ENCODE measurements at regions not wholly inside any gene's neighbourhood (a gene's known extent, or its start where the extent isn't known, plus 50 kb on each side); places are given as distances from the start of the nearest gene placed in this dataset.

- no peak for DNase-seq
Measured at GRCh38 chr2:15701991-15702390, 110.3 kb downstream of the DDX1 start.

GRCh38 chr2:15702452-15702851 lies 110.8 kb downstream of the DDX1 start:
- no peak for DNase-seq

GRCh38 chr2:15703365-15703869 lies 111.7 kb downstream of the DDX1 start:
- DNase-seq: no peak

- no peak for DNase-seq
Measured at GRCh38 chr2:15704086-15704787, 112.6 kb downstream of the DDX1 start.

GRCh38 chr2:15704788-15705115 lies 113.1 kb downstream of the DDX1 start:
- no peak for DNase-seq

- no peak for DNase-seq
Measured at GRCh38 chr2:15705310-15705709, 113.6 kb downstream of the DDX1 start.

- DNase-seq: no peak
Measured at GRCh38 chr2:15705839-15706386, 114.2 kb downstream of the DDX1 start.

- DNase-seq: no peak
Measured at GRCh38 chr2:15706424-15706823, 114.8 kb downstream of the DDX1 start.

- DNase-seq: no peak
Measured at GRCh38 chr2:15706986-15707632, 115.4 kb downstream of the DDX1 start.

- no peak for DNase-seq
Measured at GRCh38 chr2:15708161-15708560, 116.5 kb downstream of the DDX1 start.

- no peak for DNase-seq
Measured at GRCh38 chr2:15708865-15709820, 117.5 kb downstream of the DDX1 start.

- DNase-seq: no peak
Measured at GRCh38 chr2:15711126-15711860, 119.6 kb downstream of the DDX1 start.

- no peak for DNase-seq
Measured at GRCh38 chr2:15712551-15713342, 121.1 kb downstream of the DDX1 start.

- no peak for DNase-seq
Measured at GRCh38 chr2:15713475-15713874, 121.8 kb downstream of the DDX1 start.

GRCh38 chr2:15714002-15714401 lies 122.3 kb downstream of the DDX1 start:
- DNase-seq: no peak

GRCh38 chr2:15714609-15715008 lies 122.9 kb downstream of the DDX1 start:
- DNase-seq: no peak

GRCh38 chr2:15715596-15715995 lies 123.9 kb downstream of the DDX1 start:
- no peak for DNase-seq

- DNase-seq: no peak
Measured at GRCh38 chr2:15718103-15718943, 126.7 kb downstream of the DDX1 start.

GRCh38 chr2:15718944-15719323 lies 127.3 kb downstream of the DDX1 start:
- DNase-seq: no peak

- DNase-seq: no peak
Measured at GRCh38 chr2:15719566-15720313, 128.1 kb downstream of the DDX1 start.
